DMS114 treated with DMSO at 0.1 percent for 48 hours (cell line): ENCODE measurements at regions not wholly inside any gene's neighbourhood (a gene's known extent, or its start where the extent isn't known, plus 50 kb on each side); places are given as distances from the start of the nearest gene placed in this dataset.

Experiments used
- DNase-seq: peaks from one replicate; lab custom pipeline; 2025; ENCODE audit not compliant: unreplicated experiment; lab: John Stamatoyannopoulos, UW

- no peak for DNase-seq
Observed at GRCh38 chr9:79284081-79284480, 287.7 kb upstream of the TLE4 start.

- no peak for DNase-seq
Observed at GRCh38 chr9:79286992-79287707, 284.6 kb upstream of the TLE4 start.

GRCh38 chr9:79287708-79288290, 284.0 kb upstream of the TLE4 start:
- no peak for DNase-seq

GRCh38 chr9:79289856-79290255, 281.9 kb upstream of the TLE4 start:
- DNase-seq, result no peak

- DNase-seq, result no peak
Observed at GRCh38 chr9:79292731-79293280, 279.0 kb upstream of the TLE4 start.

- no peak for DNase-seq
Observed at GRCh38 chr9:79300068-79300467, 271.7 kb upstream of the TLE4 start.

DNA sequence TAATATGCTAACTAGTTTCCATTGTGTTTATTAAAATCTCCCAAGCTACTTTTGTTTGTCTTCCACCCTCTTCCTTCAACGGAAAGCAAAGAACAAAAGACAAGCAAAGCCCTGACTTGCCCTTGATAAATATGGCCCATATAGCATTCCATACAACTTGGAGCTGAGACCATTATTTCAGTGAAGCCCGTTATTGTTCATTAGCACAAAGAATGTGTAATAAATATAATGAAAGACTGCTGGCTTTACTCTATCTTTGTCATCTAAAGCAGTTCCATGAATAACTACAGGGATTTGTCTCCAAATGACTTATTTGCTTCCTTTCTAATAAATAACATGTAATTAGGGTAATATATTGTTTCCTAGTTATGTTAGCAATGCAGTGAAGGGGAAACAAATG, 270.7 kb upstream of the TLE4 start:
- no peak for DNase-seq

DNA sequence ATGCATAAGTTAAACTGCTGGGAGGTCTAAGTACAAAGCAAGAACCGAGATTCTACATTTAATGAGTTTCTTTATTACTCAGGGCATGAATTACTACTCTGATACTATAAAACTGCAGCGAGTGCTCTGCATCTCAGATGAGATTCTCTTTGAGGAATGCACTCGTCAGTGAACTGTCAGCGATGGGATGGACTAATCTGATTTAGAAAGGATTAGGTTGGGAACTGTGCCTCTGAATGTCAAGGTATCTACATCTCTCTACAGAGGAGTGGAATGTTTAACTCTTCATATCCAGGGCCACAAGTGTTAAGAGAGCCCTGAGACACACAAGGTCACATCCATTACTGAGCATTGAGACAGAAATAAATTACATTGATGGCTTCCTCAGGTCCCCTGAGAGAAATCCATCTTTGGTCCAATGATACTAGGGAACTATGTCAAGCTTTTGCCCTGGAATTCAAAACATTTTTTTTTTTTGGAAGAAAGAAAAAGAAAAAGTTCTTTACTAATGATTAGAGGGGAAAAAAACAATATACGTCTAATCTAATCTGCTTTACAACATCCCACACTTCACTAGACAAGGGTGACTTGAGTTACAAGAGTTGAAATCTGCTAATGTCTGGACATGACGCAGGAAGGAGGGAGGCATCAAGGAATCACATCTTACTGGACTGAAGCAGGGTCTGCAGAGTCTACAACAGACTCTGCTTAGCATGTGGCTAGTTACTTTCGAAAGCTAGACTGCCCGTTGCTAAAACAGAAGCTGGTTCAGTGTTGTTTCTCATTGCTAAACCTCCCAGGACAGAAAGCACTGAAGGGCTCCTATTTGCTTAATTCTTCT, 270.0 kb upstream of the TLE4 start:
- no peak for DNase-seq

- DNase-seq, result no peak
Observed at GRCh38 chr9:79302569-79302968, 269.2 kb upstream of the TLE4 start.

DNA sequence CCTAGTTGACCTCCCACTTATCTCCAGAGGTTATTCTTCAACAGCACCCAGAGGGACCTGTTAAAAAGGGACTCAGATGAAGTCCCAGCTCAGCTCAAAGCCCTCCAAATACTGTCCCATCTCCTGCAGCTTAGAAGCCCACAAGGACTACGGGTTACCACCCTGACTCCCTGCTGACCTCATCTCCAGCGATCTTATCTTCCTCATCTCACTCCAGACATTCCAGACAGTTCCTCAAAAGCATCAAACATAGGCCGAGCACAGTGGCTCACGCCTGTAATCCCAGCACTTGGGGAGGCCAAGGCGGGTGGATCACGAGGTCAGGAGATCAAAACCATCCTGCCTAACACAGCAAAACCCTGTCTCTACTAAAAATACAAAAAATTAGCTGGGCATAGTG, 263.8 kb upstream of the TLE4 start:
- no peak for DNase-seq

DNA sequence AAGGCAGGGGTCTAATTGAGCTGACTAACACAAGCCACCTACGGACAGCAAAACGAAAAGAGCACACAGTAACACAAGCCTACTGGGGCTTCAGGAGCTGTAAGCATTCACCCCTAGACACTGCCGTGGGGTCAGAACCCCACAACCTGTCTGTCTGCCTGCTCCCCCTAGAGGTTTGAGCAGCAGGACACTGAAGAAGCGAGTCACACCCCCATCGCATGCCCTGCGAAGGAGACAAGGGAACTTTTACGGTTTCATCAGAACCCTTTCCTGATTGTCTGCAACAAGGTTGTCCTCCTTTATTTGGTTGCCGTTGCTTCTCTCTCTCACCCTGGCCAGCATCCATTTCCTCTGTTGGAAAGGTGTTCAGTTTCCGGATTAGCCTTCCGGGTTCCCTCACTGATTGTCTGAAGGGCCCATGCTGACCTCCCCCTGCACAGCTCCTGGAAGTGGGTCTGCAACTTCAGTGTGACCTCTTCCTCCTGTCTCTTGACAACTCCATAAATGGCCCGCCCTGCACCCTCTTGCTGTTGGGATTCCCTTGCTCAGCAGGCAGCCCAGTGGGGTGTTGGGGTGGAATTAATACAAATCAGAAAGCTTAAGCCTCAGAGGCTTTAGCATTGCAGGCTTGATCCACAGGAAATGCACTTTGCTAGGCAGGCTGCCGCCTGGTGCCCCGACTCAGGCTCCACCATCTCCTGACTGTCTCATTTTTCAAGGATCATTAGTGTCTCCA, 258.9 kb upstream of the TLE4 start:
- no peak for DNase-seq

GRCh38 chr9:79325501-79325900, 246.3 kb upstream of the TLE4 start:
- DNase-seq, result no peak

DNA sequence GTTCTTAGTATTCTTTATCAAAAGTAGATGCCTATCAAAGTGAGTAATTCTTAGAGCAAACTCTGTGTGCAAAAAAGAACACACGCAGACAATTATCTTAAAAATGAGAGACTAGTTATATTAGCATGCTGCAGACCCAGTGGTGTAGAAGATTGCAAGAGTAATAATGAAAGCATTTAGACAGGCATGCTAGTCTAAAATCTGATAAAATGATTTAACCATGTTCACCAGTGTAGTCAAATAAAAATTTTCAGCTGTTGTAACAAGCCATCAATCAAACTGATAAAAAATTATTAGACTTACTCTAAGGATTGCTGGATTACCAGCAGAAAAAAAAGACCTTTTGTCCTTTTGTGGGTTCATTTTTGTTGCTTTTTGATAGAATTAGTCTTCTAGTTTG, 241.9 kb upstream of the TLE4 start:
- DNase-seq, result no peak

DNA sequence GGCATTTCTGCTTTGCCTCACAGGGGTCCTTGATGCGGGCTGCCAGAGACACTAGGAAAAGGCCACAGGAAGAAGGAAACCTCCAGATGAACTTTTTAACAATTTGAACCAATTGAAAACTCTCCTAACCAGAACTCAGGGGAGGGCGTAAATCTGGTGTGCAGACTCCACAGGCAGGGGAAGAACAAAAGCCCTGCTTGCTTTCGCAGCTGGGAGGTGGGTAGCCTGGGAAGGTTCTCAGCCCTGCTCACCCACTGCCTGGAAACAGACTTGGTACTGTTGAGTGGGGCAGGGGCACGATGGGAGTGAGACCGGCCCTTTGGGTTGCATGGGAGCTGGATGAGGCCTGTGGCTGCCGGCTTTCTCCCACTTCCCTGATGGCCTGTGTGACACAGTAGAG, 237.8 kb upstream of the TLE4 start:
- no peak for DNase-seq

DNA sequence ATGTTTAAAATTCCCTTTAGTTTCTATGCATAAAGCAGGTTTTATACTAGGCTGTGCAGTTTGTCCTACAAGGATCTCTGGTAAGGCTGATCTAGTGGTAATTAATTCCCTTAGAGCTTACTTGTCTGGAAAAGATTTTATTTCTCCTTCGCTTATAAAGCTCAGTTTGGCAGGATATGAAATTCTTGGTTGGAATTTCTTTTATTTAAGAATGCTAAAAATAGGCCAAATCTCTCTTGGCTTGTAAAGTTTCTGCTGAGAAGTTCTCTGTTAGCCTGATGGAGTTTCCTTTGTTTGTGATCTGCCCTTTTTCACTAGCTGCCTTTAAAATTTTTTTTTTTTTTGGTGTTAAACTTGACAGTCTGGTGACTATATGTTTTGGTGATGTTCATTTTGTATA, 237.1 kb upstream of the TLE4 start:
- DNase-seq, result no peak

- DNase-seq, result no peak
Observed at GRCh38 chr9:79335987-79336386, 235.8 kb upstream of the TLE4 start.

DNA sequence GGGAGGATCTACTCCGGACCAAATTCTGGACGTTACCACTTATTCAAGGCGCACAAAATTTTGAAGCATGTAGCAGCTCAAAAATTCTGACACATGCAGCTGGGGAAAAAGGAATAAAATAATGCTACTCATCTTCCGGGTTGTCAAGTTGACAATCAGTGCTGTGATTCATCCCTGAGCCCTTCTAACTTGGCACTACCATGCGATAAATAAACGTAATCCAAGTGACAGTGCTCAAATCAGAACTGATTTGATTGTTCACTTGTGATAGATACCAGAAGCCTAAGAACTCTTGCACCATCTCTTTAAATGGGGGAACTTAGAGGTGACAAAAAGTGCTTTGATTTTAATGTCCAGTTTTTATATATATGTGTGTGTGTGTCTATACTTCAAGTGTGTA, 230.2 kb upstream of the TLE4 start:
- no peak for DNase-seq

DNA sequence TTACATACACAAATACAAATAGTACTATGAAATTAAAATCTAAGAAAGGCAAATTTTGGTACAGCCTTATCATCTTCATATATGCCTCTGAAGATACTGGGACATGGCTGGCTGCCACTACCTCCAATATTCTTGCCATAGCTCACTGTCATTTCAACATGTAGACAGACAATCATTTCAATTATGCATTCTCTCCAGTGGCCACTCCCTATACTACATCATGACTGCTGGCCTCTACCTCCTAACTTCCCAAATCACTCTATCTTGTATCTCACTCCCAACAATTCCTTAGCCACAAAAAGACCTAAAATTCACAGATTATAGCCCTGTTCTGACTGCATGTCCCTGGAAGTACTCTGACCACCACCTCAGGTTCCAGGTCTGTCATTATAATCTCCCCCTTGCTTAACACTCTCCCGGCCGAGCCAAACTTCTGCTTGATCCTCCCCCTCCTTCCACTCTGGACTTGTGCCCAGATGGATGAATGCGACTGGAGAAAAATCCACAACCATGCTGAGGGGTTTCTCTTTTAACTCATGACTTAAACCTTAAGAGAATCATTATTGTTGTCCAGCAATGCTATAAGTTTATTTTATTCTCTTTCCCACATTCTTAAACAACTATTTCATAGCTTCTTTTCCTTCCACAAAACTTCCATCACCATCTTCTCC, 225.3 kb upstream of the TLE4 start:
- no peak for DNase-seq

GRCh38 chr9:79352322-79352721, 219.4 kb upstream of the TLE4 start:
- DNase-seq, result no peak

DNA sequence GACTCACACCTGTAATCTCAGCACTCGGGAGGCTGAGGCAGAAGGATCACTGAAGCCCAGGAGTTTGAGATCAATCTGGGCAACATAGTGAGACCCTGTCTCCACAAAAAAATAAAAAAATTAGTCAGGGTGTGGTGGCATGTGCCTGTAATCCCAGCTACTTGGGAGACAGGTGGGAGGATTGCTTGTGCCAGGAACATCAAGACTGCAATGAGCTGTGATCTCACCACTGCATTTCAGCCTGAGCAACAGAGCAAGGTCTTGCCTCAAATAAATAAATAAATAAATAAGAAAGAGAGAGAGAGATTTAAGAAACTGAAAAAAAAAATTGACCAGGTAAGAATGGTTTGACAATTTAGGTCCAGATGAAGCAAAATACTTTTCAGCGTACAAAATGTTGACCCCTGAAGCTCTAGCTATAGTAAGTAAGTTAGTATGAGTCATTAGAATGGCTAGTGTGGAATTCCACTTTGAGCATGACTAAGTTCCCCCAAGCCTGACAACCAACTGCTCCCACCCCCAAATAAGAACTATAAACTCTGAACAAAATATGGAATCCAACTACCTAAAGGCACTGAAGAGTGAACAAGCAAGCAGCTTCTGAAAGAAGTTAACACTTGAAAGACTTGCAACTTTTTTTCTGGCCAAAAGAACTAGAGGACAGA, 217.8 kb upstream of the TLE4 start:
- DNase-seq, result no peak
